DOHH2 (cell line): ENCODE measurements at regions not wholly inside any gene's neighbourhood (a gene's known extent, or its start where the extent isn't known, plus 50 kb on each side); places are given as distances from the start of the nearest gene placed in this dataset.
"Not testable (repeated sequence)": the region's sequence is repeated elsewhere in the genome, so short reads cannot be mapped to it uniquely, and the experiment has no call there.

Experiments used
- H3F3A ChIP-seq: fragments of 200-600 bp; sonication (generic), shearing (Covaris generic); 2 replicates; pipeline ENCODE4 v1.6.0; 2016; ENCODE audit warnings: antibody characterized with exemption, mild to moderate bottlenecking; ENCODE audit not compliant: control insufficient read depth, insufficient read depth
- H3K27ac ChIP-seq: fragments of 200-600 bp; sonication (generic); 2 replicates; pipeline ENCODE4 v1.5.1; 2014; ENCODE audit warnings: low read depth, mild to moderate bottlenecking, low read length, moderate library complexity
- H3K27me3 ChIP-seq: fragments of 200-600 bp; sonication (generic); 2 replicates; pipeline ENCODE4 v1.6.1; 2014; ENCODE audit warnings: mild to moderate bottlenecking, low read length, mixed read lengths; ENCODE audit not compliant: control insufficient read depth
- H3K36me3 ChIP-seq: fragments of 200-600 bp; sonication (generic); 2 replicates; pipeline ENCODE4 v1.6.1; 2014; ENCODE audit warnings: mild to moderate bottlenecking, low read length, moderate library complexity, mixed read lengths; ENCODE audit not compliant: control insufficient read depth
- H3K4me1 ChIP-seq: fragments of 200-600 bp; sonication (generic); 2 replicates; pipeline ENCODE4 v1.6.1; 2014; ENCODE audit warnings: mild to moderate bottlenecking, low read length, mixed read lengths; ENCODE audit not compliant: control insufficient read depth
- H3K4me2 ChIP-seq: fragments of 200-600 bp; sonication (generic); 2 replicates; pipeline ENCODE4 v1.6.0; 2014; ENCODE audit warnings: mild to moderate bottlenecking, low read length, moderate library complexity
- H3K4me3 ChIP-seq: fragments of 200-600 bp; sonication (generic); 2 replicates; pipeline ENCODE4 v1.5.1; 2014; ENCODE audit warnings: mild to moderate bottlenecking, low read length, mixed read lengths
- H3K79me2 ChIP-seq: fragments of 200-600 bp; sonication (generic); 2 replicates; pipeline ENCODE4 v1.6.1; 2014; ENCODE audit warnings: mild to moderate bottlenecking, low read length, mixed read lengths; ENCODE audit not compliant: control insufficient read depth
- H3K9me2 ChIP-seq: fragments of 200-600 bp; sonication (generic); replicated peaks from 2 replicates; pipeline ENCODE4 v1.6.1; 2014; ENCODE audit warnings: mild to moderate bottlenecking, low read length, mixed read lengths; ENCODE audit not compliant: control insufficient read depth
- H3K9me3 ChIP-seq: fragments of 200-600 bp; sonication (generic); 2 replicates; pipeline ENCODE4 v1.6.1; 2014; ENCODE audit warnings: antibody characterized with exemption, low read length, mixed read lengths; ENCODE audit not compliant: control insufficient read depth, insufficient read depth
- H4K20me1 ChIP-seq: fragments of 200-600 bp; sonication (generic); 2 replicates; pipeline ENCODE4 v1.6.0; 2014; ENCODE audit warnings: low read depth, mild to moderate bottlenecking, antibody characterized with exemption, low read length, moderate library complexity; ENCODE audit not compliant: control insufficient read depth, insufficient read depth
- EZH2phosphoT487 ChIP-seq: fragments of 200-600 bp; sonication (generic); IDR thresholded peaks from 2 replicates; pipeline ENCODE4 v1.6.1; 2017; ENCODE audit warnings: borderline replicate concordance, mild to moderate bottlenecking, antibody characterized with exemption, low read length, moderate library complexity, mixed read lengths
- TF ChIP-seq, protein P1 (sequence below): fragments of 200-600 bp; sonication (generic); IDR thresholded peaks from one replicate; pipeline ENCODE4 v1.5.1; 2014; ENCODE audit warnings: antibody characterized with exemption, mild to moderate bottlenecking, low read depth, low read length; ENCODE audit not compliant: poor library complexity, severe bottlenecking

DNA sequence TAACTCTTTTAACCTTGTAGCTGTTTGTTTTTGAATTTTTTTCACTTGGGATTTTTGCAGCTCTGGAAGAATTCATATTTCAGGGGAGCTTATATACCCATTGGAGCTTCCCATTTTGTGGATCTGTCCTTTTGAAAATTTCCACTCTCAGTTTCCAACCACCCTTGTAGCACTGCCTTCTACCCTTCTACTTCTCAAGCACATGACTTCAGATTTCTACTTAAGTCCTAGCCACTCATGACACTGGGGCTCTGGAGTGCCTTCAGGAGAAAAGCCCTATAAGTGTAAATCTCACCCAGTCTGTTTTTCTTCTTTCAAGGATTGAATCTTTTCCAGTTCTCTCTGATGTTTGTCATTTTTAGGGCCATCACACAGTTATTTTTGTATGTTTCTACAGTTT is 283.7 kb upstream of the KCNH7 start:
- TF ChIP-seq EZH2phosphoT487, result no peak
- TF ChIP-seq, protein P1, sequence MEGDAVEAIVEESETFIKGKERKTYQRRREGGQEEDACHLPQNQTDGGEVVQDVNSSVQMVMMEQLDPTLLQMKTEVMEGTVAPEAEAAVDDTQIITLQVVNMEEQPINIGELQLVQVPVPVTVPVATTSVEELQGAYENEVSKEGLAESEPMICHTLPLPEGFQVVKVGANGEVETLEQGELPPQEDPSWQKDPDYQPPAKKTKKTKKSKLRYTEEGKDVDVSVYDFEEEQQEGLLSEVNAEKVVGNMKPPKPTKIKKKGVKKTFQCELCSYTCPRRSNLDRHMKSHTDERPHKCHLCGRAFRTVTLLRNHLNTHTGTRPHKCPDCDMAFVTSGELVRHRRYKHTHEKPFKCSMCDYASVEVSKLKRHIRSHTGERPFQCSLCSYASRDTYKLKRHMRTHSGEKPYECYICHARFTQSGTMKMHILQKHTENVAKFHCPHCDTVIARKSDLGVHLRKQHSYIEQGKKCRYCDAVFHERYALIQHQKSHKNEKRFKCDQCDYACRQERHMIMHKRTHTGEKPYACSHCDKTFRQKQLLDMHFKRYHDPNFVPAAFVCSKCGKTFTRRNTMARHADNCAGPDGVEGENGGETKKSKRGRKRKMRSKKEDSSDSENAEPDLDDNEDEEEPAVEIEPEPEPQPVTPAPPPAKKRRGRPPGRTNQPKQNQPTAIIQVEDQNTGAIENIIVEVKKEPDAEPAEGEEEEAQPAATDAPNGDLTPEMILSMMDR, result no peak
- Histone ChIP-seq H3K4me2 (no peak overlapping the region), H3K9me2 (no peaks in the 10 kb centered on the region), H3K9me3 (no peaks in the 10 kb centered on the region), H3K4me1 (no peaks in the 10 kb centered on the region), H3F3A (no peaks in the 10 kb centered on the region), H4K20me1 (no peaks in the 10 kb centered on the region), H3K36me3 (no peaks in the 10 kb centered on the region), H3K79me2 (no peaks in the 10 kb centered on the region), H3K27ac (no peak overlapping the region), H3K4me3 (no peak overlapping the region), H3K27me3 (no peaks in the 10 kb centered on the region)

DNA sequence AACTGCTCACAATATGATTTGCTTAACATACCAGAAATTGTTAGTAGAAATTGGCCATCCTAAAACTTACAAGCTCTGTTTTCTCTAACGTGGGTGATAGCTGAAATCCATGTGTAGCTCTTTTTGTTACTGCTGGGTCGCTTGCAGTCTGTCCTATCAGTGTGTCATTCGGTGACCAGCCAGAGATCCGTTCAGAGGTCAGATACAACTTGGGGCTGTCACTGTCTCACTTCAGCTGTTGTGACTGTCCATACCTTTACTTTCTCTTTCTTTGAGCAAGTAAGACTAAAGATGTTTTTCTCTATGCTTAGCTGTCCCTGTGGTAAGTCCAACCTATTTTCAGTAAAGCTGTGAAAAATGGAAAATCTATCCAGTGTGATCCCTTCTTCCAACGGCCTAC is 282.9 kb upstream of the KCNH7 start:
- Histone ChIP-seq H3K4me2 (no peak overlapping the region), H3K27me3 (no peaks in the 10 kb centered on the region), H3K4me3 (no peak overlapping the region), H3K9me3 (no peaks in the 10 kb centered on the region), H4K20me1 (no peaks in the 10 kb centered on the region), H3K27ac (no peak overlapping the region), H3K9me2 (no peaks in the 10 kb centered on the region), H3F3A (no peaks in the 10 kb centered on the region), H3K36me3 (no peaks in the 10 kb centered on the region), H3K4me1 (no peaks in the 10 kb centered on the region), H3K79me2 (no peaks in the 10 kb centered on the region)
- TF ChIP-seq, protein P1, result no peak
- no peak for TF ChIP-seq EZH2phosphoT487

DNA sequence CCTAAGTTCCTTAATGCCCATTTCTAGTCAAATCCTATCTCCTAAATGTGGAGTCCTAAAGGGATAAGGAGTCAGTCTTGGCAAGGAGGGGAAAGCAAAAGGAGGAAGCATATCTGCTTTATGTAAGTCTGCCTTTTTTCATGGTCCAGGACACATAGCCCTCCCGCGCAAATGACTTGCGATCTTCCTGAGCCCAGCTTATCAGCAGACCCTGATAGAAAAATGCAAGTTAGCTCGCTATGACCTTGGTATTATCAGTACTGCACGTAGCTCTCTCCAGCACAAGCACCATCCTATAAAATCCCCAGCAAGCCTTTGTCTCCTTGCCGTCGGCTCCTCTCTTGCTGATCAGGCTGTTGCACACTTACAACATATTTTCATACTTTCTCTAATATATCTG is 281.4 kb upstream of the KCNH7 start:
- Histone ChIP-seq H3K4me2 (no peak overlapping the region), H3K4me1 (no peaks in the 10 kb centered on the region), H3K4me3 (no peak overlapping the region), H3K9me2 (no peaks in the 10 kb centered on the region), H3K79me2 (no peaks in the 10 kb centered on the region), H3K9me3 (no peaks in the 10 kb centered on the region), H3K27ac (no peak overlapping the region), H3K27me3 (no peaks in the 10 kb centered on the region), H3F3A (no peaks in the 10 kb centered on the region), H4K20me1 (no peaks in the 10 kb centered on the region), H3K36me3 (no peaks in the 10 kb centered on the region)
- no peak for TF ChIP-seq EZH2phosphoT487
- TF ChIP-seq, protein P1, result no peak

DNA sequence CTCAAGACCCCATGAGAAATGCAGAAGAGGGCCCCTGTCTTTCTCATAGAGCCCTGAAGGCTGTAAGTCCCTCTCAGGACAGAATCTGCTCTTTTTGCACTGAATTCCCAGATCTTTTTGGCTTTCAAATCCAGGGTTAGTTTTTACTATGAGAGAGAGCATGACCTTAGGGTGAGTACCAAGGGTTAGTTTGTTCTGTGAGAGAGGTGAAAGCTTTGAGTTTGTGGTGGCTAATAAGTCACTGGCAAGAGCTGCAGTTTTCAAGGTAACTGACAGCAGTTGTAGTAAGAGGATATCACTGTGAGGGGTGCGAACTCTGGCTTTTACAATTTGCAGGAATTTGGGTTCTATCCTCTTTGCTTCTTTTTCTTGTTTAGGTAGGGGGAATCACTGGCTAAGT is 248.4 kb upstream of the KCNH7 start:
- Histone ChIP-seq H3K4me3 (no peak overlapping the region), H3K4me1 (no peaks in the 10 kb centered on the region), H3K36me3 (no peaks in the 10 kb centered on the region), H3K27ac (no peak overlapping the region), H3F3A (no peaks in the 10 kb centered on the region), H3K4me2 (no peak overlapping the region), H4K20me1 (no peaks in the 10 kb centered on the region), H3K27me3 (no peaks in the 10 kb centered on the region), H3K9me3 (no peaks in the 10 kb centered on the region), H3K79me2 (no peaks in the 10 kb centered on the region), H3K9me2 (no peaks in the 10 kb centered on the region)
- no peak for TF ChIP-seq EZH2phosphoT487
- TF ChIP-seq, protein P1, result no peak

DNA sequence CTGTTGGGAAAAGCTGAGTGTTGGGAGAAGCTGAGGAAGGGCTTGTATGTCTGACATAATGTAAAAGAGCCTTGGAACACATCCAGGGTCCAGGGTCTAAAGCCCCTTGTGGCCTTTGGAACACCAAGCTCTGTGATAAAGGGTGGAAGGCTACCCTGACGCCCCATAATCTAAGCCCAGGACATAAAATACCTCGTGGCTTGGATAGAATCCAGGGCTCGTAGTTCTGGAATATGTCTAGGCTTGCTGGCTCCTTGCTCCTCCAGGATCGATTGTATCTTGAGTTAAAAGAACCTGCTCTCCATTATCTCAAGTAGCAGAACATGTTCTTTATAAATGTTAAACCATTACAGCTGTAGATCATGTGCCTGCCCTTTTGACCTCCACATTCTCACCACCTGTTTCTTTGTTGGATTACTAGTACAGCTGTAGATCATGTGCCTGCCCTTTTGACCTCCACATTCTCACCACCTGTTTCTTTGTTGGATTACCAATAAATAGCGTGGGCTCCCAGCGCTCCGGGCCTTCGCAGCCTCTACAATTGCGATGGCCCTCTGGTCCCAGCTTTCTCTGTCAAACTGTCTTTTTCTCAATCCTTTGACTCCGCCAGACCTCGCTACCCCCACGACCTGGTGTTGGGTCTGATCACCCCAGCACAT is 246.9 kb upstream of the KCNH7 start:
- H3K9me3 ChIP-seq, H3K4me2 ChIP-seq, H3K9me2 ChIP-seq, H4K20me1 ChIP-seq, H3K79me2 ChIP-seq, H3K36me3 ChIP-seq, H3K27me3 ChIP-seq, H3K4me1 ChIP-seq, H3K4me3 ChIP-seq, H3K27ac ChIP-seq, H3F3A ChIP-seq: not testable (repeated sequence)
